ENCODE measurements at regions not wholly inside any gene's neighbourhood (a gene's known extent, or its start where the extent isn't known, plus 50 kb on each side); places are given as distances from the start of the nearest gene placed in this dataset.
"Not testable (repeated sequence)": the region's sequence is repeated elsewhere in the genome, so short reads cannot be mapped to it uniquely, and the experiment has no call there.

- DNase-seq, result no peak
Measured at GRCh38 chr15:68482246-68482645, 50.3 kb upstream of the ITGA11 start.

GRCh38 chr15:68483165-68483564 lies 51.2 kb upstream of the ITGA11 start:
- no peak for DNase-seq

GRCh38 chr15:68484220-68484619 lies 52.3 kb upstream of the ITGA11 start:
- DNase-seq, result no peak

- no peak for DNase-seq
Measured at GRCh38 chr15:68484696-68485400, 52.9 kb upstream of the ITGA11 start.

GRCh38 chr15:68485721-68486360 lies 53.9 kb upstream of the ITGA11 start:
- no peak for DNase-seq

- no peak for DNase-seq
Measured at GRCh38 chr15:68487087-68487843, 55.3 kb upstream of the ITGA11 start.

GRCh38 chr15:68488290-68488689 lies 56.3 kb upstream of the ITGA11 start:
- DNase-seq, result no peak

- no peak for DNase-seq
Measured at GRCh38 chr15:68488966-68489365, 57.0 kb upstream of the ITGA11 start.

- DNase-seq, result no peak
Measured at GRCh38 chr15:68489421-68489820, 57.5 kb upstream of the ITGA11 start.

GRCh38 chr15:68491415-68492106 lies 59.6 kb upstream of the ITGA11 start:
- DNase-seq, result no peak

- DNase-seq, result no peak
Measured at GRCh38 chr15:68492855-68493254, 60.9 kb upstream of the ITGA11 start.

GRCh38 chr15:68493629-68494028 lies 61.7 kb upstream of the ITGA11 start:
- no peak for DNase-seq

- no peak for DNase-seq
Measured at GRCh38 chr15:68494573-68495110, 62.7 kb upstream of the ITGA11 start.

- no peak for DNase-seq
Measured at GRCh38 chr15:68495221-68495950, 63.4 kb upstream of the ITGA11 start.

GRCh38 chr15:68495981-68496705 lies 64.2 kb upstream of the ITGA11 start:
- DNase-seq, result no peak

GRCh38 chr15:68496751-68497150 lies 64.8 kb upstream of the ITGA11 start:
- DNase-seq, result not testable (repeated sequence)

- DNase-seq, result no peak
Measured at GRCh38 chr15:68497206-68497910, 65.4 kb upstream of the ITGA11 start.

- no peak for DNase-seq
Measured at GRCh38 chr15:68498076-68498475, 66.1 kb upstream of the ITGA11 start.

GRCh38 chr15:68499620-68500312 lies 67.8 kb upstream of the ITGA11 start:
- no peak for DNase-seq

All from NCI-H1092 treated with DMSO at 0.1 percent for 48 hours (cell line).